NCI-H146 (cell line): ENCODE measurements at regions not wholly inside any gene's neighbourhood (a gene's known extent, or its start where the extent isn't known, plus 50 kb on each side); places are given as distances from the start of the nearest gene placed in this dataset.
A peak's percentile ranks its signal among the peaks of the same experiment; 100 is the strongest.

ENCODE experiments used
- DNase-seq: peaks from one replicate; lab custom pipeline; 2025; lab: John Stamatoyannopoulos, UW

DNA sequence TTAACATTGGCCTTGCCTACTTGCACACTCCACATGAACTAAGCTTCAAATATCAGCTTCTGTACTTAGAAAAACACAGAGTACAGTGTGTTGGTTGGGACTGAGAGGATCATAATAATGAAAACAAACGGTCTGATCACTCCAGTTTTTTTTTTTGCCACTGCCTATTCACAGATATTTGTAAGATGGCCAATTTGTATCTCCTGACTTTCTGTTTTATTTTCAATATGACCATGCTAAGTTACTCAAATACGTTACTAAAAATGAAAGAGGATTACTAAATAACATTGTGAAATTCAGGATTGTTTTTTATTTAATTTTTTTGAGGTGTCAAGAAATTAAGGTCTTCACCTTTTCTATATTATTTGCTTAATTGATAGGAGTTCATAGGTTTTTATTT, 595.1 kb downstream of the TUSC7 start:
- no peak for DNase-seq

GRCh38 chr3:117305681-117306080, 596.1 kb downstream of the TUSC7 start:
- no peak for DNase-seq

GRCh38 chr3:117306299-117306698, 596.7 kb downstream of the TUSC7 start:
- DNase-seq, result no peak

- DNase-seq, result no peak
Measured at GRCh38 chr3:117308353-117308752, 598.8 kb downstream of the TUSC7 start.

DNA sequence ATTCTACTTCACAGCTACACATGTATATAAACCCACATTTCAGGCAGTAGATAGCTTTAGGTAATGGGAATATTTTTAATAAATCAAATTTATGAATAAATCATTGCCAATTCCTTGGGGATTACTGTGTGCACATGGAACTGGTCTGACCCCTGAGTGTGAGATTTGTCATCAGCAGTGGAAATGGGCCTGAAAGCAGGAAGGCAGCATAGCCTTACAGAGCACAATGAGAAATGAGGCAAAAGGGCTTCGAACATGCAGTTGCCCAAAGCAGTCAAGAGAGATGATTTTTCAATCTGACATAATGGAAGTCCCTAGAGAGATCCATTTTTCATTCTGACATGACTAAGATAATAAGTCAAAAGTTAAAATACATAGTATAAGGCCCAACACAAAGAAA, 599.2 kb downstream of the TUSC7 start:
- no peak for DNase-seq

DNA sequence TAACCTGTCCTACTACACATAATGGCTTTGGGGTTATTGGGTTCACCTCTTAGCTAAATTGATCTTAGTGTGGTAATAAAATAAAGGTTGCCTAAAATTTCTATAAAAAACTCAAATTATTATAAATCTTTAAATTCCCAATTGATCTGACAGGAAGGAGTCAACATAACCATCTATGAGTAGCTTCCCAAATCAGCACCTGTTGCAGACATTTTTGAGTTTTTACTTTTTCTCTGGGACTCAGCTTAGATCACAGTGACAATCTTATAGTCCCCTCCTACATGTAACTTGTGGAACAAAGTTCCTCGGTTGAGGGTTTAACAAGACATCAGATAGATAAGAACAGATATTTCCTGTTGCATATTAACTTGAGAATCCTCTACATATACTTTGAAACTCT, 601.0 kb downstream of the TUSC7 start:
- no peak for DNase-seq

DNA sequence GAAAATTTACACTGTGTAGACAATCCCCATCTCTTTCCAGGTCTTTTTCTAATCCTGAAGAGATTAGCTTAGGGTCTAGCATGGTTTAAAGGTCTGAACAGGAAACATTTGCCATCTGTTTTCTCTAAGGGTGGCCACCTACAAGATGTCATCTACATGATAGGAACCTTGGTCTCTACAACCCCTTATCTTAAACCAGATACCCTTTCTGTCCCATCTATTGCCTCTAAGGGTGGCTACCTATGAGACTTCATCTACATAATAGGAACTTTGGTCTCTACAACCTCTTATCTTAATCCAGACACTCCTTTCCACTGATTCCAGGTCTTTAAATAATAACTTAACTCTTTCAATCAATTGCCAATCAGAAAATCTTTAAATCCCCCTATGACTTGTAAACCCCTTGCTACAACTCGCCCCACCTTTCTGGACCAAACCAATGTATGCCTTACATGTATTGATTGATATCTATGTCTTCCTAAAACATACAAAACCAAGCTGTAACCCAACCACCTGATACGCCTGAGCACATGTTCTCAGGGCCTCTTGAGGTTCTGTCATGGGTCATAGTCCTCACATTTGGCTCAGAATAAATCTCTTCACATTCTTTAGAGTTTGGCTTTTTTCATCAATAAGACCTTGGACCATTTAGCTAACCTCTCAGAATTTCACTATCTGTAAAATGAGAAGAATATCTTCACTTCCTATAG, 605.0 kb downstream of the TUSC7 start:
- no peak for DNase-seq

- DNase-seq, result no peak
Measured at GRCh38 chr3:117322866-117323265, 613.3 kb downstream of the TUSC7 start.

DNA sequence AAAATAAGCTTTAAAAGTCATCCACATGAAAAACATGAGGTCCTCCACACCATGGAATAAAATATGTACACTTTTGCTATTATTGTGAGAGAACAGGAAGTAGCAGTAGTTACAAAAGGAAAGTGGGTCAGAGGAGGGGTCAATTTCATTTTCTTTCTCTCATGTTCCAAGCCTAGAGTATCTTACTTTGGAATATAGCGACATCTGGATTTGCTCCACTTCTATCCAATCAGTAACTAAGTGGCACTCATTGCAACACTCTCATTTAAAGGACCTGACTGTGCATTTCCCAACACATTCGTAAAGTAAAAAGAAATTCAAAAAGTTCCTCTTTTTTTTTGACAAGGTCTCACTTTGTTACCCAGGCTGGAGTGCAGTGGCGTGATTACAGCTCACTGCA, 637.3 kb downstream of the TUSC7 start:
- no peak for DNase-seq

GRCh38 chr3:117348884-117349283, 639.3 kb downstream of the TUSC7 start:
- DNase-seq, result no peak

DNA sequence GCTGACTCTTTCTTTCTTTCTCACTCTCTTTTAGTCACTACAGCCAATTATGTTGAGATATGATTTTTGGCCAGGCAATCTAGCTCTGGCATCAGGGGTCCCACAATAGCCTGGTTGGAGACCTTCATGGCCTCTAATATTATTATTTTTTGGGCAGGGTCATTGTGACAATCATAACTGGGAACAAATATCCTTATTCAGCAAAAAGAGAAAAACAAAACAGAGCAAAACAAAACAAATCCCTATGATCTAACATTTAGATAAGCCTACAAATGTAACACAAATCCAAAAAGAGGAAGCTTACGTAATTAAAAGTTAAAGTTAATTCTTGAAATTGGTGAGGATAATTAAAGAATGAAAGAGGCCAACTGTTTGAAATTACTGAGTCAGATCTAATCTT, 640.0 kb downstream of the TUSC7 start:
- no peak for DNase-seq

GRCh38 chr3:117350371-117350770, 640.8 kb downstream of the TUSC7 start:
- DNase-seq, result no peak

DNA sequence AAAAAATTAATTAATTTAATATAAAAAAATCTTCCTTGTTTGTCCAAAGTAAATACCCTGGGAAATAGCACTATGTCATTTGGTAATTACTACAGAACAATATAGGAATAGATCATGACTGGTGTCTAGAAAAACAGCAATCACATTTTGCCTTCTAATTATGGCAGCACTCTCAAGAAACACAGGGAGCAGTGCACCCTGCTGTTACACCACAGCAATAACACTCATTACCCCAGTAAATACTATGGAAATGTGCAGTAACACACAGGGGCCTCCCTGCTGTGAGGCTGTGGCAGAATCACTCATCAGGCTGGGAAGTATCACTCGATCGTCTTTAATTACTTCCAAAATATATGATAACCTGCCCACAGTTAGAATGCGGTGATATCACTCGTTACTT, 646.0 kb downstream of the TUSC7 start:
- peak; percentile 96 for DNase-seq

- DNase-seq, result peak; percentile 68
Measured at GRCh38 chr3:117356091-117356705, 646.6 kb downstream of the TUSC7 start.

- no peak for DNase-seq
Measured at GRCh38 chr3:117358717-117359314, 649.2 kb downstream of the TUSC7 start.

DNA sequence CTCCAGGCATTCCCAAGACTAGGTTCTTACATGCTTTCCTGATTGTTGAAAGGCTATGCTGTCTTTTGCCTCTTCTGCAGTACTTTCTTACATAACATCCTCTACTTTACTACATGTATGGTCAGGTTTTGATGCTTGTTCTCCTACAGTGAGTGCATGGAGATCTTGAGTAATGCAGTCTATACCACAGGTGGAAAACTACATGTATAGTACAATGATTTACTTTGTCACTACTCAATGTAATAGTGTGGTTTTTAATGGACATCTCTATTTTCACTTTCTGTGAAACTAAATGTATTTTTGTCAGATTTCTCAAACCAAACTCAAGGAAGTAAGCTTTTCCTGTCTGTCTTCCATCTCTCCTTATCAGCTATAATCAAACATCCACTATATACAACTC, 657.0 kb downstream of the TUSC7 start:
- no peak for DNase-seq

GRCh38 chr3:117367861-117368260, 658.3 kb downstream of the TUSC7 start:
- DNase-seq, result no peak

GRCh38 chr3:117380631-117381030, 671.1 kb downstream of the TUSC7 start:
- peak; percentile 29 for DNase-seq

DNA sequence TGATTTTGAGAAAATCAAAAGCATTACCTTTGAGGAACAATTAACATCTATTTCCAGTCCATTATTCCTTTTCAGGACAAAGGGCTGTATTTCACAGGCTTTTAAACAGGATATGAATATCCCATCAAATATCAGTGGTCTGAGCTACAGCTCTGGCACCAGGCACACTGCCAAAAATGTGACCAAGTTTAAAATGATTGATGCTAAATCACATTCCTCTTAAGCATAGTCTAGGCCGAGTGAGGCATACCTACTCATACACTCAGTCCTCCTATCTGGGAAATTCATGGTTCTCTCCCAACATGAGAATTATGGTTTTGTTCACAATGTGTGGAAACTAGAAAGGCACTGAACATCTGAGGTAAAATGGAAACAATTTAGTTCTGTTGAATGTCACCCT, 683.5 kb downstream of the TUSC7 start:
- no peak for DNase-seq

DNA sequence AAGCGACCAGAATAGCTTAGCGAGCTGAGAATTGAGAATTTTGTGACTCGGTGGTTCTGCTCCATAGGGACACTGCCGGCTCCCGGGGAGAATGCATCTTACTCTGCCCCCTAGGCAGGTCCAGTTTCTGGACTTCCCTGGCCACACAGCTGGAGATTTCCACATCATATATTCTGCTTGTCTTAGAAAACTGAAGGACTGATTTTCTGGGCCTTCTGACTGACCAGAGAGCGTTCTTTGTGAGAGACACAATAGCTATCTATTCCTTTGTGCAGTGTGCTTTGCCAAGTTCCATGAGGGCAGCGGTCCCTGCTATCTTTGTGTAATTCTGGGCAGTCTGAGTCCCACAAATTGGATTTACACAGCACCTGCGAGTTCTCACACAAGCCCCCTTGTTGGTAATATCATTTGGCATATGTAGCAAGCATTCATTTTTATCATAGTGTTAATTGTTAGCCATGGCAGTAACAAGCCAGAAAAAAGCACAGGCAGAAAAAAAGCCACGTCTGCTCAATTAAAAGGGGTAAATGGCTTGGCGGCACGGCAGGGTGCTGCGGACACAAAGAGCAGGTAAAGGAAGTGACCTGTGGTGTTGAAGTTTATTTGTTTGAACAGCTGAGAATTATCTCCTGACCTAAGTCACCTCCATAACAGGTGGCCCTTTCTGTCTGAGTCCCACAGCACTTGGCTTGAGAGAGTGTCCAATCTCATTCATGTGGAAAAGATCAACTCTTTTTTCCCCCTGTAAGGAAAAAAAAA, 688.7 kb downstream of the TUSC7 start:
- DNase-seq, result peak; percentile 100

DNA sequence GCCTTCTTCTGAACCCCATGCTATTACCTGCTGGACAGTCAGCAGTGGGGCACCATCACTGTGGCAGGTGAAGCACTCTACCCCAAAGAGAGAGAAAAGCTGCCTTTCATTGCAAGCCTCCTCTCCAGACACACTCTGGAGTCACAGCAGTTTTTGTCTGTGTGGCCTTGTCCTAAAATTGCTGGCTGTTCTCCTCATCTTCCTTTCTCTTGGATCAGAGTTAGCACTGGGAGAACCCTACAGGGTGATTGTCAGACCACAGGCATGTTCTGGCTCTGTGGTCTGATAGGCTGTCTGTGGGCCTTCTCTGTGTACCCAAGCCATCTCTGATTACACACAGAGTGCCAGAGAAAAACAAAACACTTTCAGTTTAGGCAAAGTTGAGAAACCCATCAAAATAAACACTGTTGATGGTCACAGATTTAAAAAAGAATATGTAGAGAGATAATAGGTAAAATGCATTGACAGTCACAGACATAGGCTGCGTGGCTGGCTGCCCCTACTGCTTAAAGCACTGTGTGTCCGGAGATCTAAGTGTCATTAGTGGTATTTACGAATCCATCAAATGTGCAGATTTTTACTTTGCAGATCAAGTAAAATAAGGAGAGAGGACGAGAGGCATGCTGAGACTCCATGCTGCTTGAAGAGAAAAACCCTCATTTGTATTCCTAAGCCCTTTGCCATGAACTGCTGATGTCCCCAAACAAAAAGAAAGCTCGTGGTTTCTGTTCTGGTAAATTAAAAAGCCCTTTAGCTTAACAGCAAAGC, 689.9 kb downstream of the TUSC7 start:
- peak; percentile 84 for DNase-seq

DNA sequence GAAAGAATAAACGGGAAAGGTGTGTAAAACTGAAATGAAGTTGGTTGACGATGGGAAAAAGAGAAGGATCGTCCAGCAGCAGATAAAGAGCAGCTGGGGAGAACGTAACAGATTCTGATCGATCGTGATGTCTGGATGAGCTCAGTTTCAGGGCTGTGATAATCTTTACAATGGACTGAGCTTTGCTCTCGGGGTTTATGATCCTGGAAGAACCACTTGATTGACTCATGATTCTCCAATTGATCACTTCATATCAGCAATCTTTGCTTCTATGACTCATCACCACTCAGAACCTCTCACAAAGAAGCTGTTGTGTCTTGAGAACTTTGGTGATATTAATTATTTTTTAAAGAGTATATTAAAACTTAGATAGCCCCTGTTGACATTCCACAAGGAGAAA, 690.7 kb downstream of the TUSC7 start:
- DNase-seq, result peak; percentile 73
